HepG2 (cell line): ENCODE measurements at regions not wholly inside any gene's neighbourhood (a gene's known extent, or its start where the extent isn't known, plus 50 kb on each side); places are given as distances from the start of the nearest gene placed in this dataset.

Experiments used
- ATAC-seq: fragments of 200-7000 bp; cut with Tn5 transposase; 3 replicates; pipeline ENCODE4 v1.9.1; 2020; ENCODE audit warnings: mild to moderate bottlenecking, moderate library complexity
- BruUV-seq: library from RNA; stranded (reverse); fragments of 400-500 nt; replicated peaks from 2 replicates; lab custom pipeline; 2021; lab: Mats Ljungman, UMichigan
- CTCF ChIA-PET: fragments of 300-600 bp; formaldehyde crosslinking; extraction: SDS; loops from one replicate; lab custom pipeline; 2021; ENCODE audit warnings: low total read pairs, inconsistent platforms, low intra/inter-chr PET ratio; lab: Yijun Ruan, JAX
- POLR2A ChIA-PET: fragments of 350-600 bp; sonication (Branson Sonifier 250); formaldehyde crosslinking; loops from one replicate; lab custom pipeline; 2020; ENCODE audit warnings: antibody characterized with exemption, inconsistent platforms; lab: Yijun Ruan, JAX
- DNase-seq: peaks from one replicate; pipeline ENCODE4 v3.0.0-alpha.2; 2015; ENCODE audit warnings: low spot score
- FAIRE-seq: peaks from 3 replicates; lab custom pipeline; 2011; peaks lifted over from hg19 to GRCh38; lab: Jason Lieb, UNC
- H2AFZ ChIP-seq: one replicate; pipeline ENCODE4 v1.6.1; 2011; ENCODE audit warnings: low read length, inconsistent platforms
- H3K27ac ChIP-seq: fragments of 300-600 bp; 3 replicates; pipeline ENCODE4 v1.8.0; 2011; ENCODE audit warnings: mixed run types, mild to moderate bottlenecking, mixed read lengths, low read length, inconsistent platforms; ENCODE audit not compliant: insufficient read depth; ENCODE audit errors: extremely low read length
- H3K27me3 ChIP-seq, 2 experiments: fragments of 200-600 bp in 1 of 2; 2 replicates in 1 of 2; 3 replicates in 1 of 2; pipeline versions ENCODE4 v1.6.0 to v1.8.0; 2011; ENCODE audit warnings: low read length in 2 of 2, mild to moderate bottlenecking in 2 of 2, moderate library complexity in 2 of 2, inconsistent platforms in 1 of 2; ENCODE audit not compliant: insufficient read depth in 2 of 2, control insufficient read depth in 1 of 2
- H3K36me3 ChIP-seq, 2 experiments: fragments of 200-600 bp in 1 of 2; replicated peaks in 1 of 2; 2 replicates in 1 of 2; 3 replicates in 1 of 2; pipeline versions ENCODE4 v1.5.1 to v1.8.0; 2011; ENCODE audit warnings: low read length in 2 of 2, inconsistent platforms in 1 of 2; ENCODE audit not compliant: insufficient read depth in 2 of 2, control insufficient read depth in 1 of 2
- H3K4me1 ChIP-seq: 2 replicates; pipeline ENCODE4 v1.5.1; 2012; ENCODE audit warnings: low read length, inconsistent platforms; ENCODE audit not compliant: insufficient read depth
- H3K4me2 ChIP-seq: 2 replicates; pipeline ENCODE4 v1.6.0; 2011; ENCODE audit warnings: low read depth, low read length, inconsistent platforms
- H3K4me3 ChIP-seq, 3 experiments: fragments of 200-600 bp in 1 of 3; sonication (generic), shearing (Covaris generic) in 1 of 3; replicated peaks in 1 of 3; 2 replicates each; pipeline ENCODE4 v1.5.1; 2011 to 2016; ENCODE audit warnings: low read length in 3 of 3, inconsistent platforms in 2 of 3, low read depth in 2 of 3, mild to moderate bottlenecking in 2 of 3, control low read depth in 1 of 3, mixed read lengths in 1 of 3; ENCODE audit not compliant: insufficient read depth in 1 of 3
- H3K79me2 ChIP-seq: one replicate; pipeline ENCODE4 v1.6.1; 2011; ENCODE audit warnings: low read length, inconsistent platforms; ENCODE audit not compliant: insufficient read depth
- H3K9ac ChIP-seq: 2 replicates; pipeline ENCODE4 v1.6.0; 2011; ENCODE audit warnings: mild to moderate bottlenecking, low read depth, low read length, inconsistent platforms; ENCODE audit not compliant: insufficient read depth
- H3K9me3 ChIP-seq: 2 replicates; pipeline ENCODE4 v1.5.1; 2012; ENCODE audit warnings: mild to moderate bottlenecking, low read length
- H4K20me1 ChIP-seq: 2 replicates; pipeline ENCODE4 v1.6.0; 2011; ENCODE audit warnings: inconsistent platforms, mild to moderate bottlenecking, low read length, moderate library complexity; ENCODE audit not compliant: insufficient read depth
- CBX5 ChIP-seq: sonication (generic); formaldehyde crosslinking; IDR thresholded peaks from 2 replicates; pipeline ENCODE4 v1.4.0; 2020; ENCODE audit warnings: missing genetic modification reagents, borderline replicate concordance
- HDAC1 ChIP-seq: sonication (generic); formaldehyde crosslinking; IDR thresholded peaks from 2 replicates; pipeline ENCODE4 v1.5.1; 2020; ENCODE audit warnings: mild to moderate bottlenecking, missing genetic modification reagents
- RFXANK ChIP-seq: IDR thresholded peaks from 2 replicates; pipeline ENCODE4 v1.6.1; 2016
- TP53 ChIP-seq: sonication (generic); formaldehyde crosslinking; conservative IDR thresholded peaks from 2 replicates; pipeline ENCODE4 v1.4.0; 2020; ENCODE audit warnings: missing genetic modification reagents
- ZBTB7A ChIP-seq: sonication (generic); formaldehyde crosslinking; IDR thresholded peaks from 2 replicates; pipeline ENCODE4 v1.8.0; 2022; ENCODE audit warnings: mild to moderate bottlenecking, missing genetic modification reagents
- WGBS: methylation state at CpG from one replicate; pipeline ENCODE4 v1.1.6; 2017; ENCODE audit warnings: low lambda C conversion rate; 5-methylcytosine and 5-hydroxymethylcytosine counted together
- in situ Hi-C: cut with HindIII; loops from 2 replicates; pipeline ENCODE4 v1.10.0; 2017; ENCODE audit warnings: low pct_unique_long_range_greater_than_20kb; ENCODE audit not compliant: extremely low pct_ligation_motif_present
- intact Hi-C: fragments of 100-400 bp; cut with micrococcal nuclease; formaldehyde crosslinking; loops from one replicate; pipeline ENCODE4 v1.10.0; 2022; ENCODE audit not compliant: unreplicated experiment
- TF ChIP-seq, protein P1 (sequence below): sonication (generic); formaldehyde crosslinking; IDR thresholded peaks from 2 replicates; pipeline ENCODE4 v1.4.0; 2020; ENCODE audit warnings: missing genetic modification reagents, borderline replicate concordance
- TF ChIP-seq, protein P2 (sequence below): sonication (generic); formaldehyde crosslinking; IDR thresholded peaks from 2 replicates; pipeline ENCODE4 v1.8.1; 2023; ENCODE audit warnings: missing genetic modification reagents, mild to moderate bottlenecking, borderline replicate concordance

DNA sequence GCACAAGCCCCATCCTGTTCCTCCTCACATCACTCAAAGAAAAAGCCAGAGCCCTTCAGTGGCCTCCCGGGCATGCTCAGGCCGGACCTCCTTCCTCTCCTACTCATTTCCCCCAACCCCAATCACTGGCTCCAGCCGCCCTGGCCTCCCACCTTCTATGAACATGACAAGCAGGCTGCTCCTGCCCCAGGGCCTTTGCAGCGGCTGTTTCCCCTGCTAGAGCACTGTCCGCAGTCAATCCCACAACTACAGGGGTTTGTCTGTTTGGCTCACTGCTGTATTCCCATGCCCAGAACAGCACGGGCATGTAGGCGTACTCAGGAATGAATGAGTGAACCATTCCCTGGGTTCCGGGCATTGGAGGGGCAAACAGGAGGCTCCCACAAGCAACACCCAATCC lies 139.8 kb upstream of the PRR20G start:
- Histone ChIP-seq H4K20me1 (no peaks in the 10 kb centered on the region), H3K9me3 (no peaks in the 10 kb centered on the region), H3K4me3 (no peak overlapping the region), H3K79me2 (no peaks in the 10 kb centered on the region), H3K27me3 (peaks cover 7 to 58% of the 10 kb centered on the region in 2 experiments), H3K4me2 (no peak overlapping the region), H3K4me1 (no peaks in the 10 kb centered on the region), H2AFZ (no peak overlapping the region), H3K27ac (no peak overlapping the region), H3K9ac (no peak overlapping the region), H3K36me3 (no peaks in the 10 kb centered on the region)
- in situ Hi-C loops (no loop called here), intact Hi-C loops (no loop called here)
- ChIA-PET CTCF (no interaction called here), POLR2A (no interaction called here)
- DNase-seq (no peak), FAIRE-seq (no peak), ATAC-seq (no peak)
- 3% methylated on average over 4 of the region's 8 CpGs for WGBS
- TF ChIP-seq CBX5 (CRISPR knock-in tag) (no peak), TP53 (CRISPR knock-in tag) (no peak), RFXANK (CRISPR knock-in tag) (no peak)
- TF ChIP-seq, protein P1, sequence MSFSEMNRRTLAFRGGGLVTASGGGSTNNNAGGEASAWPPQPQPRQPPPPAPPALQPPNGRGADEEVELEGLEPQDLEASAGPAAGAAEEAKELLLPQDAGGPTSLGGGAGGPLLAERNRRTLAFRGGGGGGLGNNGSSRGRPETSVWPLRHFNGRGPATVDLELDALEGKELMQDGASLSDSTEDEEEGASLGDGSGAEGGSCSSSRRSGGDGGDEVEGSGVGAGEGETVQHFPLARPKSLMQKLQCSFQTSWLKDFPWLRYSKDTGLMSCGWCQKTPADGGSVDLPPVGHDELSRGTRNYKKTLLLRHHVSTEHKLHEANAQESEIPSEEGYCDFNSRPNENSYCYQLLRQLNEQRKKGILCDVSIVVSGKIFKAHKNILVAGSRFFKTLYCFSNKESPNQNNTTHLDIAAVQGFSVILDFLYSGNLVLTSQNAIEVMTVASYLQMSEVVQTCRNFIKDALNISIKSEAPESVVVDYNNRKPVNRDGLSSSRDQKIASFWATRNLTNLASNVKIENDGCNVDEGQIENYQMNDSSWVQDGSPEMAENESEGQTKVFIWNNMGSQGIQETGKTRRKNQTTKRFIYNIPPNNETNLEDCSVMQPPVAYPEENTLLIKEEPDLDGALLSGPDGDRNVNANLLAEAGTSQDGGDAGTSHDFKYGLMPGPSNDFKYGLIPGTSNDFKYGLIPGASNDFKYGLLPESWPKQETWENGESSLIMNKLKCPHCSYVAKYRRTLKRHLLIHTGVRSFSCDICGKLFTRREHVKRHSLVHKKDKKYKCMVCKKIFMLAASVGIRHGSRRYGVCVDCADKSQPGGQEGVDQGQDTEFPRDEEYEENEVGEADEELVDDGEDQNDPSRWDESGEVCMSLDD, result no peak
- no TSS peak for BruUV-seq

DNA sequence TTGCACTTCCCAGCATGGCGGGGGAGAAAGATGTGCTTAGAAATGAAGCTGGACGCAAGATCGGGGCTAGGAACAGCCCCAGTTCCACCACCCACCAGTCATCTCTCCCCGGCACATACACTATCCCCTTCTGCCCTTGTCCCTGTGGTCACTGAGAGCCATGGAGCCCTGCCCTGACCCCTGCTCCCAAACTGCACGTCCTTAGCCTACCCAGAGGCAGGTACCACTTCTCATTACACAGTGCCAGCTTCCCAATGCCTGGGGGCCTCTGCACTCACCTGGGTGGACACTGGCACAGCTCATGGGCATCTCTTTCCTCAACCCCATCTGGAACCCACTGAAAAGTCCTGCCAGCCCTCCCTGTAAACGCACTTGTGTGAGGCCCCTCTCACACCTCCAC lies 139.3 kb upstream of the PRR20G start:
- FAIRE-seq, result no peak
- no peaks in the 10 kb centered on the region for H3K79me2 ChIP-seq
- no peak for ATAC-seq
- no peak overlapping the region for H3K4me2 ChIP-seq
- no peaks in the 10 kb centered on the region for H4K20me1 ChIP-seq
- H3K4me3 ChIP-seq, result no peak overlapping the region
- in situ Hi-C loops, result no loop called here
- POLR2A ChIA-PET, result no interaction called here
- TF ChIP-seq, protein P2, sequence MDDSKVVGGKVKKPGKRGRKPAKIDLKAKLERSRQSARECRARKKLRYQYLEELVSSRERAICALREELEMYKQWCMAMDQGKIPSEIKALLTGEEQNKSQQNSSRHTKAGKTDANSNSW, result no peak
- TF ChIP-seq HDAC1 (CRISPR knock-in tag), result no peak
- no peak for TF ChIP-seq ZBTB7A (CRISPR knock-in tag)
- TF ChIP-seq, all 625 proteins: peak for 0
- intact Hi-C loops, result no loop called here
- no peak for DNase-seq
- Histone ChIP-seq H3K27ac (no peak overlapping the region), H3K27me3 (peaks cover 7 to 62% of the 10 kb centered on the region in 2 experiments), H2AFZ (no peak overlapping the region), H3K9me3 (no peaks in the 10 kb centered on the region), H3K9ac (no peak overlapping the region), H3K36me3 (no peaks in the 10 kb centered on the region), H3K4me1 (no peaks in the 10 kb centered on the region)
- BruUV-seq, result no TSS peak
- 18% methylated on average over 5 of the region's 6 CpGs for WGBS
- CTCF ChIA-PET, result no interaction called here
